HepG2 (cell line): ENCODE measurements at regions not wholly inside any gene's neighbourhood (a gene's known extent, or its start where the extent isn't known, plus 50 kb on each side); places are given as distances from the start of the nearest gene placed in this dataset.

Source experiments
- ATAC-seq: fragments of 200-7000 bp; cut with Tn5 transposase; 3 replicates; pipeline ENCODE4 v1.9.1; 2020; ENCODE audit warnings: mild to moderate bottlenecking, moderate library complexity
- BruUV-seq: library from RNA; stranded (reverse); fragments of 400-500 nt; replicated peaks from 2 replicates; lab custom pipeline; 2021; lab: Mats Ljungman, UMichigan
- CTCF ChIA-PET: fragments of 300-600 bp; formaldehyde crosslinking; extraction: SDS; loops from one replicate; lab custom pipeline; 2021; ENCODE audit warnings: low total read pairs, inconsistent platforms, low intra/inter-chr PET ratio; lab: Yijun Ruan, JAX
- POLR2A ChIA-PET: fragments of 350-600 bp; sonication (Branson Sonifier 250); formaldehyde crosslinking; loops from one replicate; lab custom pipeline; 2020; ENCODE audit warnings: antibody characterized with exemption, inconsistent platforms; lab: Yijun Ruan, JAX
- DNase-seq: peaks from one replicate; pipeline ENCODE4 v3.0.0-alpha.2; 2015; ENCODE audit warnings: low spot score
- FAIRE-seq: peaks from 3 replicates; lab custom pipeline; 2011; peaks lifted over from hg19 to GRCh38; lab: Jason Lieb, UNC
- H2AFZ ChIP-seq: one replicate; pipeline ENCODE4 v1.6.1; 2011; ENCODE audit warnings: low read length, inconsistent platforms
- H3K27ac ChIP-seq: fragments of 300-600 bp; 3 replicates; pipeline ENCODE4 v1.8.0; 2011; ENCODE audit warnings: mixed run types, mild to moderate bottlenecking, mixed read lengths, low read length, inconsistent platforms; ENCODE audit not compliant: insufficient read depth; ENCODE audit errors: extremely low read length
- H3K27me3 ChIP-seq, 2 experiments: fragments of 200-600 bp in 1 of 2; 2 replicates in 1 of 2; 3 replicates in 1 of 2; pipeline versions ENCODE4 v1.6.0 to v1.8.0; 2011; ENCODE audit warnings: low read length in 2 of 2, mild to moderate bottlenecking in 2 of 2, moderate library complexity in 2 of 2, inconsistent platforms in 1 of 2; ENCODE audit not compliant: insufficient read depth in 2 of 2, control insufficient read depth in 1 of 2
- H3K36me3 ChIP-seq, 2 experiments: fragments of 200-600 bp in 1 of 2; replicated peaks in 1 of 2; 2 replicates in 1 of 2; 3 replicates in 1 of 2; pipeline versions ENCODE4 v1.5.1 to v1.8.0; 2011; ENCODE audit warnings: low read length in 2 of 2, inconsistent platforms in 1 of 2; ENCODE audit not compliant: insufficient read depth in 2 of 2, control insufficient read depth in 1 of 2
- H3K4me1 ChIP-seq: 2 replicates; pipeline ENCODE4 v1.5.1; 2012; ENCODE audit warnings: low read length, inconsistent platforms; ENCODE audit not compliant: insufficient read depth
- H3K4me2 ChIP-seq: 2 replicates; pipeline ENCODE4 v1.6.0; 2011; ENCODE audit warnings: low read depth, low read length, inconsistent platforms
- H3K4me3 ChIP-seq, 3 experiments: fragments of 200-600 bp in 1 of 3; sonication (generic), shearing (Covaris generic) in 1 of 3; replicated peaks in 1 of 3; 2 replicates each; pipeline ENCODE4 v1.5.1; 2011 to 2016; ENCODE audit warnings: low read length in 3 of 3, inconsistent platforms in 2 of 3, low read depth in 2 of 3, mild to moderate bottlenecking in 2 of 3, control low read depth in 1 of 3, mixed read lengths in 1 of 3; ENCODE audit not compliant: insufficient read depth in 1 of 3
- H3K79me2 ChIP-seq: one replicate; pipeline ENCODE4 v1.6.1; 2011; ENCODE audit warnings: low read length, inconsistent platforms; ENCODE audit not compliant: insufficient read depth
- H3K9ac ChIP-seq: 2 replicates; pipeline ENCODE4 v1.6.0; 2011; ENCODE audit warnings: mild to moderate bottlenecking, low read depth, low read length, inconsistent platforms; ENCODE audit not compliant: insufficient read depth
- H3K9me3 ChIP-seq: 2 replicates; pipeline ENCODE4 v1.5.1; 2012; ENCODE audit warnings: mild to moderate bottlenecking, low read length
- H4K20me1 ChIP-seq: 2 replicates; pipeline ENCODE4 v1.6.0; 2011; ENCODE audit warnings: inconsistent platforms, mild to moderate bottlenecking, low read length, moderate library complexity; ENCODE audit not compliant: insufficient read depth
- ARNT2 ChIP-seq: sonication (generic); formaldehyde crosslinking; IDR thresholded peaks from 2 replicates; pipeline ENCODE4 v1.8.0; 2022; ENCODE audit warnings: mild to moderate bottlenecking, low read depth, missing genetic modification reagents, moderate library complexity
- ATRX ChIP-seq: sonication (generic); formaldehyde crosslinking; IDR thresholded peaks from 2 replicates; pipeline ENCODE4 v1.4.0; 2020; ENCODE audit warnings: missing genetic modification reagents, borderline replicate concordance
- CREBL2 ChIP-seq: sonication (generic); formaldehyde crosslinking; IDR thresholded peaks from 2 replicates; pipeline ENCODE4 v1.8.1; 2023; ENCODE audit warnings: missing genetic modification reagents, mild to moderate bottlenecking, borderline replicate concordance
- FOXM1 ChIP-seq: sonication (generic); formaldehyde crosslinking; IDR thresholded peaks from 2 replicates; pipeline ENCODE4 v1.5.0; 2020; ENCODE audit warnings: missing genetic modification reagents
- HNRNPK ChIP-seq: fragments of 200-400 bp; formaldehyde crosslinking; IDR thresholded peaks from 2 replicates; pipeline ENCODE4 v1.6.1; 2018; ENCODE audit warnings: low read length, low read depth, moderate library complexity, mild to moderate bottlenecking; ENCODE audit not compliant: poor library complexity, severe bottlenecking
- PHB2 ChIP-seq: fragments of 450-650 bp; IDR thresholded peaks from 2 replicates; pipeline ENCODE4 v1.6.1; 2018; ENCODE audit not compliant: partially characterized antibody
- POGK ChIP-seq: sonication (generic); formaldehyde crosslinking; conservative IDR thresholded peaks from 2 replicates; pipeline ENCODE4 v1.8.0; 2022; ENCODE audit warnings: mild to moderate bottlenecking, moderate library complexity, missing genetic modification reagents
- REL ChIP-seq: sonication (generic); formaldehyde crosslinking; conservative IDR thresholded peaks from 2 replicates; pipeline ENCODE4 v1.8.0; 2022; ENCODE audit warnings: mild to moderate bottlenecking, missing genetic modification reagents, moderate library complexity
- RERE ChIP-seq: IDR thresholded peaks from 2 replicates; pipeline ENCODE4 v1.6.1; 2016; ENCODE audit warnings: low read depth, missing genetic modification reagents, missing compliant biosample characterization
- RFX5 ChIP-seq: IDR thresholded peaks from 2 replicates; pipeline ENCODE4 v1.6.1; 2011; ENCODE audit warnings: low read depth, low read length, improper control_type of control experiment
- SOX6 ChIP-seq, 2 experiments: fragments of 450-650 bp in 1 of 2; sonication (generic) in 1 of 2; formaldehyde crosslinking in 1 of 2; IDR thresholded peaks; 2 replicates each; pipeline versions ENCODE4 v1.4.0 to v1.6.1; 2017 to 2020; ENCODE audit warnings: antibody characterized with exemption in 1 of 2, mild to moderate bottlenecking in 1 of 2, missing genetic modification reagents in 1 of 2
- TMF1 ChIP-seq: sonication (generic); formaldehyde crosslinking; IDR thresholded peaks from 2 replicates; pipeline ENCODE4 v1.8.1; 2022; ENCODE audit warnings: low read depth, missing genetic modification reagents
- TOPORS ChIP-seq: sonication (generic); formaldehyde crosslinking; IDR thresholded peaks from 2 replicates; pipeline ENCODE4 v1.8.0; 2023; ENCODE audit warnings: mild to moderate bottlenecking, missing genetic modification reagents
- ZBTB20 ChIP-seq: sonication (generic); formaldehyde crosslinking; IDR thresholded peaks from 2 replicates; pipeline ENCODE4 v1.8.1; 2023; ENCODE audit warnings: missing genetic modification reagents, low read depth, mild to moderate bottlenecking, borderline replicate concordance
- ZNF235 ChIP-seq: sonication (generic); formaldehyde crosslinking; IDR thresholded peaks from 2 replicates; pipeline ENCODE4 v1.8.1; 2023; ENCODE audit warnings: mild to moderate bottlenecking, missing genetic modification reagents, borderline replicate concordance
- ZNF451 ChIP-seq: sonication (generic); formaldehyde crosslinking; IDR thresholded peaks from 2 replicates; pipeline ENCODE4 v1.5.0; 2020; ENCODE audit warnings: mild to moderate bottlenecking, missing genetic modification reagents
- ZNF567 ChIP-seq: sonication (generic); formaldehyde crosslinking; IDR thresholded peaks from 2 replicates; pipeline ENCODE4 v1.8.1; 2023; ENCODE audit warnings: mild to moderate bottlenecking, missing genetic modification reagents, borderline replicate concordance
- ZNF703 ChIP-seq: sonication (generic); formaldehyde crosslinking; IDR thresholded peaks from 2 replicates; pipeline ENCODE4 v1.5.1; 2020; ENCODE audit warnings: missing genetic modification reagents, mild to moderate bottlenecking, moderate library complexity, borderline replicate concordance
- WGBS: methylation state at CpG from one replicate; pipeline ENCODE4 v1.1.6; 2017; ENCODE audit warnings: low lambda C conversion rate; 5-methylcytosine and 5-hydroxymethylcytosine counted together
- in situ Hi-C: cut with HindIII; loops from 2 replicates; pipeline ENCODE4 v1.10.0; 2017; ENCODE audit warnings: low pct_unique_long_range_greater_than_20kb; ENCODE audit not compliant: extremely low pct_ligation_motif_present
- intact Hi-C: fragments of 100-400 bp; cut with micrococcal nuclease; formaldehyde crosslinking; loops from one replicate; pipeline ENCODE4 v1.10.0; 2022; ENCODE audit not compliant: unreplicated experiment

DNA sequence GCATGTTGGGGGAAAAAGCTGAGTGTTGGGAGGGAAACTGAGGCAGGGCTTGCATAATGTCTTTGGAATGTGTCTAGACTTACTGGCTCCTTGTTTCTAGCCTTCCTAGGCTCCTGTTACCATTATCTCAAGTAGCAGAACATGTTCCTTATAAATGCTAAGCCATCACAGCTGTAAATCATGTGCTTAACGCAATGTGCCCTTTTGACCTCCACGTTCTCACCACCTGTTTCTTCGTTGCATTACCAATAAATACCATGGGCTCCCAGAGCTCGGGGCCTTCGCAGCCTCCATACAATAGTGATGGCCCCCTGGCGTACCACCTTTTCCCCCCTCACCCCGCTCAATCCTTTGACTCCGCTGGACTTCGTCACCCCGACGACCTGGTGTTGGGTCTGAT is 54.0 kb upstream of the CWC22 start:
- Histone ChIP-seq H3K9me3 (no peaks in the 10 kb centered on the region), H2AFZ (no peak overlapping the region), H3K79me2 (no peaks in the 10 kb centered on the region), H3K27me3 (no peaks in the 10 kb centered on the region; a peak in 1 of 5 replicates), H4K20me1 (no peaks in the 10 kb centered on the region), H3K4me3 (no peak overlapping the region), H3K36me3 (no peaks in the 10 kb centered on the region), H3K27ac (no peak overlapping the region), H3K4me1 (no peaks in the 10 kb centered on the region), H3K9ac (no peak overlapping the region), H3K4me2 (no peak overlapping the region)
- 51% methylated on average over 11 of the region's 11 CpGs for WGBS
- in situ Hi-C loops: no loop called here
- ChIA-PET CTCF (no interaction called here), POLR2A (no interaction called here)
- no peak for DNase-seq
- BruUV-seq: no TSS peak
- ATAC-seq: no peak
- no peak for FAIRE-seq
- intact Hi-C loops: no loop called here
- TF ChIP-seq PHB2 (no peak), TOPORS (CRISPR knock-in tag) (no peak), HNRNPK (no peak), ZNF567 (CRISPR knock-in tag) (no peak), POGK (CRISPR knock-in tag) (no peak), RERE (CRISPR knock-in tag) (no peak), RFX5 (no peak), ZNF703 (CRISPR knock-in tag) (no peak), FOXM1 (no peak), TMF1 (no peak), CREBL2 (CRISPR knock-in tag) (no peak), SOX6 (IDR thresholded peaks at IDR 0.05) (no peak), SOX6 (CRISPR knock-in tag; IDR thresholded peaks at IDR 0.05) (no peak), REL (CRISPR knock-in tag) (no peak), ATRX (CRISPR knock-in tag) (no peak), ARNT2 (CRISPR knock-in tag) (no peak), ZNF235 (no peak), ZNF451 (CRISPR knock-in tag) (no peak), ZBTB20 (CRISPR knock-in tag) (no peak)
